ENCODE measurements at regions not wholly inside any gene's neighbourhood (a gene's known extent, or its start where the extent isn't known, plus 50 kb on each side); places are given as distances from the start of the nearest gene placed in this dataset.

DNA sequence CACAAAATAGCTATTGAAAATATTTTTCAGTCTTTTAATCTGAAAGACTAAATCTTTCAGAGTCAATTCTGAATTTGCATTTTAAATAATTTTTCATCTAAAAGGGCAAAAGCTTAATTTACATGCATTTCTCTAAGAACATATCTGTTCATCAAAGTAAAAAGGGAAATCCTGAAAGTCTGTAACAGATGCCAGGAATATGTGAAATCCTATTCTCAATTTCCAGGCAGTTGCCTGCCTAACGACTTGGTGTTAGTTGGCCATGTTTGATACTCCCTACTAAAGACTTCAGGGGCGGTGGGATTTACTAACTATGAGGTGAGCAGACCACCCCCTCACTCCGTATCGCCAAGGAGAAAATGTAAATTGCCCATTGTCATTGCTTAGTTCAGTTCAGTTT lies 136.8 kb downstream of the KIT start:
- TF ChIP-seq, protein P1, sequence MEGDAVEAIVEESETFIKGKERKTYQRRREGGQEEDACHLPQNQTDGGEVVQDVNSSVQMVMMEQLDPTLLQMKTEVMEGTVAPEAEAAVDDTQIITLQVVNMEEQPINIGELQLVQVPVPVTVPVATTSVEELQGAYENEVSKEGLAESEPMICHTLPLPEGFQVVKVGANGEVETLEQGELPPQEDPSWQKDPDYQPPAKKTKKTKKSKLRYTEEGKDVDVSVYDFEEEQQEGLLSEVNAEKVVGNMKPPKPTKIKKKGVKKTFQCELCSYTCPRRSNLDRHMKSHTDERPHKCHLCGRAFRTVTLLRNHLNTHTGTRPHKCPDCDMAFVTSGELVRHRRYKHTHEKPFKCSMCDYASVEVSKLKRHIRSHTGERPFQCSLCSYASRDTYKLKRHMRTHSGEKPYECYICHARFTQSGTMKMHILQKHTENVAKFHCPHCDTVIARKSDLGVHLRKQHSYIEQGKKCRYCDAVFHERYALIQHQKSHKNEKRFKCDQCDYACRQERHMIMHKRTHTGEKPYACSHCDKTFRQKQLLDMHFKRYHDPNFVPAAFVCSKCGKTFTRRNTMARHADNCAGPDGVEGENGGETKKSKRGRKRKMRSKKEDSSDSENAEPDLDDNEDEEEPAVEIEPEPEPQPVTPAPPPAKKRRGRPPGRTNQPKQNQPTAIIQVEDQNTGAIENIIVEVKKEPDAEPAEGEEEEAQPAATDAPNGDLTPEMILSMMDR (IDR thresholded peaks at IDR 0.05), result no peak
- TF ChIP-seq EZH2 (IDR thresholded peaks at IDR 0.05; ENCODE audit: borderline replicate concordance, insufficient read depth, low read depth, low read length, poor library complexity, severe bottlenecking), result no peak

All from B cell (primary cell).